CD14-positive monocyte (primary cell): ENCODE measurements at regions not wholly inside any gene's neighbourhood (a gene's known extent, or its start where the extent isn't known, plus 50 kb on each side); places are given as distances from the start of the nearest gene placed in this dataset.

ENCODE experiments used
- DNase-seq, 3 donors: peaks; one replicate each; pipeline ENCODE4 v3.0.0-alpha.2; 2011 to 2022
- H2AFZ ChIP-seq: 2 replicates; pipeline ENCODE4 v1.6.0; 2012; ENCODE audit warnings: mild to moderate bottlenecking, low read depth, low read length, inconsistent platforms; ENCODE audit not compliant: insufficient read depth, poor library complexity, severe bottlenecking
- H3K27ac ChIP-seq, 2 donors: 1 replicate in 1 of 2; 2 replicates in 1 of 2; pipeline ENCODE4 v1.5.1; 2012 to 2013; ENCODE audit warnings: low read length in 2 of 2, control low read depth in 1 of 2, inconsistent platforms in 1 of 2, low read depth in 1 of 2, mild to moderate bottlenecking in 1 of 2
- H3K27me3 ChIP-seq, 2 donors: one replicate each; pipeline versions ENCODE4 v1.6.0 to v1.6.1; 2011 to 2013; ENCODE audit warnings: low read length in 2 of 2; ENCODE audit not compliant: control insufficient read depth in 2 of 2, insufficient read depth in 2 of 2
- H3K36me3 ChIP-seq, 2 donors: replicated peaks in 1 of 2; 1 replicate in 1 of 2; 2 replicates in 1 of 2; pipeline versions ENCODE4 v1.5.1 to v1.6.1; 2012 to 2013; ENCODE audit warnings: low read length in 2 of 2, control low read depth in 1 of 2, inconsistent platforms in 1 of 2, mild to moderate bottlenecking in 1 of 2; ENCODE audit not compliant: insufficient read depth in 2 of 2, control insufficient read depth in 1 of 2
- H3K4me1 ChIP-seq, 2 donors: 1 replicate in 1 of 2; 2 replicates in 1 of 2; pipeline versions ENCODE4 v1.5.1 to v1.6.1; 2012 to 2013; ENCODE audit warnings: low read length in 2 of 2, control low read depth in 1 of 2, inconsistent platforms in 1 of 2, mild to moderate bottlenecking in 1 of 2, moderate library complexity in 1 of 2; ENCODE audit not compliant: insufficient read depth in 2 of 2, control insufficient read depth in 1 of 2
- H3K4me2 ChIP-seq: replicated peaks from 2 replicates; pipeline ENCODE3; 2012; ENCODE audit warnings: low read length, moderate library complexity, mild to moderate bottlenecking; ENCODE audit not compliant: poor library complexity, severe bottlenecking; ENCODE audit errors: extremely low read depth
- H3K4me3 ChIP-seq, 3 experiments: fragments of 200-600 bp in 1 of 3; sonication (generic) in 1 of 3; replicated peaks in 1 of 3; 1 replicate in 2 of 3; 2 replicates in 1 of 3; pipeline ENCODE4 v1.5.1; 2011 to 2013; ENCODE audit warnings: low read length in 3 of 3, mild to moderate bottlenecking in 3 of 3, control low read depth in 2 of 3, low read depth in 2 of 3, inconsistent platforms in 1 of 3, moderate library complexity in 1 of 3
- H3K79me2 ChIP-seq: 2 replicates; pipeline ENCODE4 v1.6.0; 2012; ENCODE audit warnings: mild to moderate bottlenecking, control low read depth, inconsistent platforms, low read length, moderate library complexity; ENCODE audit not compliant: insufficient read depth
- H3K9ac ChIP-seq: 2 replicates; pipeline ENCODE4 v1.6.0; 2017; ENCODE audit warnings: low read length, mild to moderate bottlenecking; ENCODE audit not compliant: insufficient read depth, poor library complexity, severe bottlenecking
- H3K9me3 ChIP-seq, 2 donors: replicated peaks in 1 of 2; 1 replicate in 1 of 2; 2 replicates in 1 of 2; pipeline versions ENCODE4 v1.5.1 to v1.6.1; 2012 to 2013; ENCODE audit warnings: low read length in 2 of 2, control low read depth in 1 of 2; ENCODE audit not compliant: control insufficient read depth in 1 of 2, insufficient read depth in 1 of 2
- H4K20me1 ChIP-seq: 2 replicates; pipeline ENCODE4 v1.6.0; 2012; ENCODE audit warnings: mild to moderate bottlenecking, low read length, control low read depth, moderate library complexity; ENCODE audit not compliant: insufficient read depth
- H3K27ac Mint-ChIP-seq, 7 donors: one replicate each; pipeline ENCODE4 v1.8.0; 2020; ENCODE audit warnings: mild to moderate bottlenecking in 7 of 7, mixed read lengths in 7 of 7, moderate library complexity in 6 of 7, inconsistent platforms in 2 of 7
- H3K27me3 Mint-ChIP-seq, 3 donors: one replicate each; pipeline ENCODE4 v1.8.0; 2021 to 2022; ENCODE audit warnings: low read depth in 3 of 3, mild to moderate bottlenecking in 3 of 3, mixed read lengths in 3 of 3, moderate library complexity in 3 of 3, inconsistent platforms in 1 of 3
- H3K36me3 Mint-ChIP-seq, 2 donors: one replicate each; pipeline ENCODE4 v1.8.0; 2020; ENCODE audit warnings: mixed read lengths in 2 of 2, inconsistent platforms in 1 of 2, mild to moderate bottlenecking in 1 of 2
- H3K4me1 Mint-ChIP-seq: one replicate; pipeline ENCODE4 v1.8.0; 2020; ENCODE audit warnings: mild to moderate bottlenecking, mixed read lengths
- H3K4me3 Mint-ChIP-seq, 2 donors: one replicate each; pipeline ENCODE4 v1.8.0; 2020; ENCODE audit warnings: mild to moderate bottlenecking in 2 of 2, mixed read lengths in 2 of 2, moderate library complexity in 1 of 2
- H3K9me3 Mint-ChIP-seq, 7 donors: one replicate each; pipeline ENCODE4 v1.8.0; 2020 to 2022; ENCODE audit warnings: mixed read lengths in 7 of 7, mild to moderate bottlenecking in 6 of 7, moderate library complexity in 6 of 7, inconsistent platforms in 2 of 7
- WGBS: methylation state at CpG from one replicate; pipeline ENCODE4 v1.1.5; 2013; ENCODE audit warnings: missing lambda C conversion rate; ENCODE audit not compliant: insufficient coverage; 5-methylcytosine and 5-hydroxymethylcytosine counted together
- intact Hi-C, 2 donors: fragments of 100-400 bp; cut with micrococcal nuclease; formaldehyde crosslinking; loops; one replicate each; pipeline versions ENCODE4 v1.15.0 to v1.15.1; 2023
- TF ChIP-seq, protein P1 (sequence below): fragments of 200-600 bp; IDR thresholded peaks from one replicate; pipeline ENCODE4 v1.8.0; 2022; ENCODE audit warnings: antibody characterized with exemption, mild to moderate bottlenecking

DNA sequence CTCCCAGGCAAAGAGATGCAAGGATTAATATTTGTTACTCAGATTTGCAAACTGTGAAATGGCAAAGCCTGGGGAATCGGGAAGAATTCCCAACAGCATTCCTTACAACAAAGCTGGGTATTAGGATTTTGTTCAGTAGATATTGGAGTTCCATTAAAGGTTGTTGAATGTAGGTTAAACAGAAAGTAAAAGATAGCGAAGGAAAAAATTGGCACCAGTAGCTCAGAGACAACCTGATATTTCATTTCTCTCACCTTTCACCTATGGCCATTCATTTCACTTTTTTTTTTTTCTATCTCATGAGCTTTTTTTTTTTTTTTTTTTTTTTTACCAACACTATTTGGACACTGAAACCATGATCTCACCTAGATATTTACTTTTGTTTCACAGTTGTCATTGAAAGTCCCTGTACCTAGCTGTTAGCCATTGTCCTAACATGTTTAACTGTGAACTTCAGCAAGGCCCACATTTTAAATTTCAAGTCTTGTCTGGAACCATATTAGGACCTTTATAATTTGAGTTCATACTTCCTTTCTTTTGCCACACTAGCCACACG is 552.5 kb downstream of the HAO1 start:
- Histone ChIP-seq H2AFZ (no peak overlapping the region), H3K79me2 (no peaks in the 10 kb centered on the region), H3K9me3 (no peaks in the 10 kb centered on the region), H3K4me3 (no peak overlapping the region), H3K27ac (no peak overlapping the region), H3K27me3 (no peaks in the 10 kb centered on the region), H4K20me1 (no peaks in the 10 kb centered on the region), H3K4me1 (no peaks in the 10 kb centered on the region), H3K36me3 (no peaks in the 10 kb centered on the region), H3K9ac (no peak overlapping the region), H3K4me2 (no peak overlapping the region)
- no peaks in the 10 kb centered on the region for H3K36me3 Mint-ChIP-seq
- H3K4me1 Mint-ChIP-seq: no peaks in the 10 kb centered on the region
- H3K9me3 Mint-ChIP-seq: peaks cover 0 to 2% (median 0%) of the 10 kb centered on the region in 7 donors
- TF ChIP-seq, protein P1, sequence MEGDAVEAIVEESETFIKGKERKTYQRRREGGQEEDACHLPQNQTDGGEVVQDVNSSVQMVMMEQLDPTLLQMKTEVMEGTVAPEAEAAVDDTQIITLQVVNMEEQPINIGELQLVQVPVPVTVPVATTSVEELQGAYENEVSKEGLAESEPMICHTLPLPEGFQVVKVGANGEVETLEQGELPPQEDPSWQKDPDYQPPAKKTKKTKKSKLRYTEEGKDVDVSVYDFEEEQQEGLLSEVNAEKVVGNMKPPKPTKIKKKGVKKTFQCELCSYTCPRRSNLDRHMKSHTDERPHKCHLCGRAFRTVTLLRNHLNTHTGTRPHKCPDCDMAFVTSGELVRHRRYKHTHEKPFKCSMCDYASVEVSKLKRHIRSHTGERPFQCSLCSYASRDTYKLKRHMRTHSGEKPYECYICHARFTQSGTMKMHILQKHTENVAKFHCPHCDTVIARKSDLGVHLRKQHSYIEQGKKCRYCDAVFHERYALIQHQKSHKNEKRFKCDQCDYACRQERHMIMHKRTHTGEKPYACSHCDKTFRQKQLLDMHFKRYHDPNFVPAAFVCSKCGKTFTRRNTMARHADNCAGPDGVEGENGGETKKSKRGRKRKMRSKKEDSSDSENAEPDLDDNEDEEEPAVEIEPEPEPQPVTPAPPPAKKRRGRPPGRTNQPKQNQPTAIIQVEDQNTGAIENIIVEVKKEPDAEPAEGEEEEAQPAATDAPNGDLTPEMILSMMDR: no peak
- intact Hi-C loops: no loop called here
- WGBS: no CpG with 5 or more reads among the region's 3 CpGs
- no peak overlapping the region for H3K4me3 Mint-ChIP-seq
- H3K27ac Mint-ChIP-seq: no peak overlapping the region
- peaks cover 0 to 3% (median 0%) of the 10 kb centered on the region in 3 donors for H3K27me3 Mint-ChIP-seq
- DNase-seq: no peak

DNA sequence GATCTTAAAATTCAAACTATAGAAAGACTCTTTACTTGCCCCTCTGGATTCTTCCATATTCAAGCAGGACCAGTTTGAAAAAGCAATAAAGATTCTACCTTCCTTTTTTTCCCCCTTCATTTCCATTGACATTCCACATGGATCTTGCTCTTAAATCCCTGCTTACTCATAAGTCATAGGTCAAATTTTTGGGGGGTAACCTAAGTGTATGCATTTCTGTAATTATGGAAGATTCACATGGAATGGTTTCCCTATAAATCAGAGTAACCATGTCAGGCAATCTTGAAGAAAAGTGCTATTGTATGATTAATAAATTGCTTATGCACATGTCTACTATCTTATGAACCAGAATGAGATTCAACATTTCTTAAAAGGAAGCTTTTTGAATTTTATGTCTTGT is 551.0 kb downstream of the HAO1 start:
- no peak overlapping the region for H3K27ac ChIP-seq
- no peak for DNase-seq
- no peak overlapping the region for H3K9ac ChIP-seq
- no peaks in the 10 kb centered on the region for H4K20me1 ChIP-seq
- no peaks in the 10 kb centered on the region for H3K36me3 ChIP-seq
- H3K4me2 ChIP-seq: no peak overlapping the region
- Mint-ChIP-seq H3K4me3 (no peak overlapping the region), H3K4me1 (no peaks in the 10 kb centered on the region), H3K9me3 (peaks cover 0 to 2% (median 0%) of the 10 kb centered on the region in 7 donors), H3K36me3 (no peaks in the 10 kb centered on the region), H3K27me3 (peaks cover 0 to 2% (median 0%) of the 10 kb centered on the region in 3 donors), H3K27ac (no peak overlapping the region)
- no peaks in the 10 kb centered on the region for H3K27me3 ChIP-seq
- H2AFZ ChIP-seq: no peak overlapping the region
- TF ChIP-seq, protein P1: no peak
- H3K9me3 ChIP-seq: no peaks in the 10 kb centered on the region
- no peaks in the 10 kb centered on the region for H3K79me2 ChIP-seq
- no peaks in the 10 kb centered on the region for H3K4me1 ChIP-seq
- H3K4me3 ChIP-seq: no peak overlapping the region
- intact Hi-C loops: no loop called here
